SJSA1 (cell line): ENCODE measurements at regions not wholly inside any gene's neighbourhood (a gene's known extent, or its start where the extent isn't known, plus 50 kb on each side); places are given as distances from the start of the nearest gene placed in this dataset.
"Not testable (repeated sequence)": the region's sequence is repeated elsewhere in the genome, so short reads cannot be mapped to it uniquely, and the experiment has no call there.

ENCODE experiments used
- DNase-seq, 2 experiments: peaks; one replicate each; pipeline ENCODE4 v3.0.0-alpha.2; 2015 to 2020; ENCODE audit warnings: low spot score in 2 of 2, low read depth in 1 of 2
- H3K27ac ChIP-seq: fragments of 250-450 bp; sonication (Bioruptor Pico); 2 replicates; pipeline ENCODE4 v1.5.1; 2020; ENCODE audit warnings: mild to moderate bottlenecking, moderate library complexity
- H3K27me3 ChIP-seq: fragments of 250-450 bp; sonication (Bioruptor Pico); replicated peaks from 2 replicates; pipeline ENCODE4 v1.5.1; 2020; ENCODE audit warnings: mild to moderate bottlenecking, moderate library complexity
- H3K36me3 ChIP-seq: fragments of 250-450 bp; sonication (Bioruptor Pico); 2 replicates; pipeline ENCODE4 v1.5.1; 2020; ENCODE audit warnings: mild to moderate bottlenecking
- H3K4me1 ChIP-seq: fragments of 250-450 bp; sonication (Bioruptor Pico); replicated peaks from 2 replicates; pipeline ENCODE4 v1.6.1; 2021; ENCODE audit warnings: mild to moderate bottlenecking
- H3K4me3 ChIP-seq: fragments of 250-450 bp; sonication (Bioruptor Pico); 2 replicates; pipeline ENCODE4 v1.5.1; 2020; ENCODE audit warnings: mild to moderate bottlenecking
- H3K9me3 ChIP-seq: fragments of 250-450 bp; sonication (Bioruptor Pico); replicated peaks from 2 replicates; pipeline ENCODE4 v1.5.1; 2020; ENCODE audit warnings: mild to moderate bottlenecking

GRCh38 chr1:64387389-64388285, 82.3 kb upstream of the CACHD1 start:
- H3K36me3 ChIP-seq = no peaks in the 10 kb centered on the region
- no peaks in the 10 kb centered on the region for H3K4me1 ChIP-seq
- H3K4me3 ChIP-seq = no peak overlapping the region
- no peak for DNase-seq
- H3K9me3 ChIP-seq = no peaks in the 10 kb centered on the region; the same call in 1 of the 2 replicates
- H3K27me3 ChIP-seq = 0 out of 2 replicates have a peak, but pooled peaks cover 2% of the 10 kb centered on the region
- H3K27ac ChIP-seq = no peak overlapping the region

- no peak overlapping the region for H3K27ac ChIP-seq
- DNase-seq = no peak
- H3K36me3 ChIP-seq = no peaks in the 10 kb centered on the region
- no peaks in the 10 kb centered on the region for H3K4me1 ChIP-seq
- H3K9me3 ChIP-seq = no peaks in the 10 kb centered on the region; the same call in 1 of the 2 replicates
- 0 out of 2 replicates have a peak, but pooled peaks cover 2% of the 10 kb centered on the region for H3K27me3 ChIP-seq
- no peak overlapping the region for H3K4me3 ChIP-seq
Observed at GRCh38 chr1:64388336-64388735, 81.6 kb upstream of the CACHD1 start.

GRCh38 chr1:64392109-64392508, 77.8 kb upstream of the CACHD1 start:
- H3K36me3 ChIP-seq = no peaks in the 10 kb centered on the region
- no peaks in the 10 kb centered on the region for H3K4me1 ChIP-seq
- no peaks in the 10 kb centered on the region; the same call in 1 of the 2 replicates for H3K9me3 ChIP-seq
- no peak for DNase-seq
- no peak overlapping the region for H3K4me3 ChIP-seq
- H3K27ac ChIP-seq = no peak overlapping the region
- H3K27me3 ChIP-seq = 0 out of 2 replicates have a peak, but pooled peaks cover 2% of the 10 kb centered on the region

GRCh38 chr1:64393790-64394189, 76.1 kb upstream of the CACHD1 start:
- no peak overlapping the region for H3K27ac ChIP-seq
- no peaks in the 10 kb centered on the region for H3K4me1 ChIP-seq
- H3K4me3 ChIP-seq = no peak overlapping the region
- no peaks in the 10 kb centered on the region for H3K36me3 ChIP-seq
- H3K9me3 ChIP-seq = no peaks in the 10 kb centered on the region; the same call in 1 of the 2 replicates
- H3K27me3 ChIP-seq = 0 out of 2 replicates have a peak, but pooled peaks cover 2% of the 10 kb centered on the region
- no peak for DNase-seq

- DNase-seq = no peak
- Histone ChIP-seq H3K4me3 (no peak overlapping the region), H3K36me3 (no peaks in the 10 kb centered on the region), H3K9me3 (no peaks in the 10 kb centered on the region; the same call in 1 of the 2 replicates), H3K4me1 (no peaks in the 10 kb centered on the region), H3K27me3 (no peaks in the 10 kb centered on the region), H3K27ac (no peak overlapping the region)
Observed at GRCh38 chr1:64396817-64397216, 73.1 kb upstream of the CACHD1 start.

- Histone ChIP-seq H3K27ac (no peak overlapping the region), H3K9me3 (no peaks in the 10 kb centered on the region), H3K4me3 (no peak overlapping the region), H3K4me1 (no peaks in the 10 kb centered on the region), H3K27me3 (no peaks in the 10 kb centered on the region), H3K36me3 (no peaks in the 10 kb centered on the region)
- DNase-seq = no peak
Observed at GRCh38 chr1:64397541-64397940, 72.4 kb upstream of the CACHD1 start.

GRCh38 chr1:64398936-64399335, 71.0 kb upstream of the CACHD1 start:
- Histone ChIP-seq H3K4me1 (no peaks in the 10 kb centered on the region), H3K4me3 (no peak overlapping the region)

GRCh38 chr1:64401285-64401684, 68.6 kb upstream of the CACHD1 start:
- H3K9me3 ChIP-seq = no peaks in the 10 kb centered on the region
- no peak for DNase-seq
- H3K4me3 ChIP-seq = no peak overlapping the region
- H3K27ac ChIP-seq = no peak overlapping the region
- H3K27me3 ChIP-seq = no peaks in the 10 kb centered on the region
- H3K4me1 ChIP-seq = no peaks in the 10 kb centered on the region
- H3K36me3 ChIP-seq = no peaks in the 10 kb centered on the region

More at GRCh38 chr1:64398936-64399335, 71.0 kb upstream of the CACHD1 start:
- no peaks in the 10 kb centered on the region for H3K36me3 ChIP-seq
- H3K9me3 ChIP-seq = no peaks in the 10 kb centered on the region
- H3K27ac ChIP-seq = no peak overlapping the region
- no peaks in the 10 kb centered on the region for H3K27me3 ChIP-seq
- DNase-seq = no peak

- DNase-seq = no peak
- Histone ChIP-seq H3K27ac (no peak overlapping the region), H3K27me3 (no peaks in the 10 kb centered on the region), H3K36me3 (no peaks in the 10 kb centered on the region), H3K9me3 (no peaks in the 10 kb centered on the region), H3K4me3 (no peak overlapping the region), H3K4me1 (no peaks in the 10 kb centered on the region)
Observed at GRCh38 chr1:64403331-64403730, 66.6 kb upstream of the CACHD1 start.

- no peak overlapping the region for H3K27ac ChIP-seq
- H3K4me1 ChIP-seq = no peaks in the 10 kb centered on the region
- H3K4me3 ChIP-seq = no peak overlapping the region
- no peaks in the 10 kb centered on the region for H3K27me3 ChIP-seq
- H3K36me3 ChIP-seq = no peaks in the 10 kb centered on the region
- no peak for DNase-seq
- H3K9me3 ChIP-seq = no peaks in the 10 kb centered on the region
Observed at GRCh38 chr1:64404202-64404601, 65.7 kb upstream of the CACHD1 start.

- DNase-seq = no peak
- H3K36me3 ChIP-seq = no peaks in the 10 kb centered on the region
Observed at GRCh38 chr1:64405833-64406232, 64.1 kb upstream of the CACHD1 start.

GRCh38 chr1:64410217-64410616, 59.7 kb upstream of the CACHD1 start:
- DNase-seq = no peak
- no peaks in the 10 kb centered on the region for H3K9me3 ChIP-seq
- no peaks in the 10 kb centered on the region for H3K27me3 ChIP-seq
- H3K4me1 ChIP-seq = no peaks in the 10 kb centered on the region
- no peak overlapping the region for H3K4me3 ChIP-seq
- H3K27ac ChIP-seq = no peak overlapping the region
- no peaks in the 10 kb centered on the region for H3K36me3 ChIP-seq

More at GRCh38 chr1:64405833-64406232, 64.1 kb upstream of the CACHD1 start:
- H3K9me3 ChIP-seq = no peaks in the 10 kb centered on the region
- H3K4me3 ChIP-seq = no peak overlapping the region
- no peaks in the 10 kb centered on the region for H3K27me3 ChIP-seq
- no peaks in the 10 kb centered on the region for H3K4me1 ChIP-seq
- no peak overlapping the region for H3K27ac ChIP-seq

GRCh38 chr1:64414855-64415546, 54.9 kb upstream of the CACHD1 start:
- H3K4me1 ChIP-seq, H3K27me3 ChIP-seq, H3K4me3 ChIP-seq, DNase-seq, H3K36me3 ChIP-seq, H3K9me3 ChIP-seq, H3K27ac ChIP-seq: not testable (repeated sequence)

GRCh38 chr1:64417803-64418202, 52.1 kb upstream of the CACHD1 start:
- Histone ChIP-seq H3K36me3 (no peaks in the 10 kb centered on the region), H3K9me3 (no peaks in the 10 kb centered on the region), H3K4me1 (no peaks in the 10 kb centered on the region), H3K4me3 (no peak overlapping the region), H3K27me3 (0 out of 2 replicates have a peak, but pooled peaks cover 2% of the 10 kb centered on the region), H3K27ac (no peak overlapping the region)
- DNase-seq = no peak
